PFSK-1 (cell line): ENCODE measurements at regions not wholly inside any gene's neighbourhood (a gene's known extent, or its start where the extent isn't known, plus 50 kb on each side); places are given as distances from the start of the nearest gene placed in this dataset.

ENCODE experiments used
- FOXP2 ChIP-seq: optimal IDR thresholded peaks from 2 replicates; pipeline ENCODE3; 2011; ENCODE audit warnings: borderline replicate concordance, control low read depth, inconsistent platforms; ENCODE audit not compliant: insufficient read depth; ENCODE audit errors: extremely low read length, extremely low read depth
- POLR2AphosphoS5 ChIP-seq: IDR thresholded peaks from 2 replicates; pipeline ENCODE4 v1.6.1; 2012; ENCODE audit warnings: low read depth, mild to moderate bottlenecking, control low read depth, low read length, moderate library complexity
- REST ChIP-seq, 2 experiments: IDR thresholded peaks; 2 replicates each; pipeline versions ENCODE4 v1.6.1 to v1.8.0; 2011 to 2012; ENCODE audit warnings: low read depth in 2 of 2, low read length in 2 of 2, control low read depth in 1 of 2, inconsistent platforms in 1 of 2, mild to moderate bottlenecking in 1 of 2, moderate library complexity in 1 of 2; ENCODE audit not compliant: insufficient read depth in 1 of 2
- TAF1 ChIP-seq: IDR thresholded peaks from 2 replicates; pipeline ENCODE4 v1.6.1; 2012; ENCODE audit warnings: low read length, control low read depth, borderline replicate concordance; ENCODE audit not compliant: insufficient read depth

GRCh38 chr1:81424816-81425215 is 375.9 kb upstream of the ADGRL2 start:
- TF ChIP-seq POLR2AphosphoS5, result no peak
- TF ChIP-seq FOXP2, result no peak
- no peak for TF ChIP-seq REST (IDR thresholded peaks at IDR 0.05; ENCODE audit: insufficient read depth in 1 of 2, low read depth in 2 of 2, low read length in 2 of 2)
- no peak for TF ChIP-seq TAF1
